Activated CD4-positive, alpha-beta T cell treated with anti-CD3 and anti-CD28 coated beads for 36 hours (primary cell): ENCODE measurements at regions not wholly inside any gene's neighbourhood (a gene's known extent, or its start where the extent isn't known, plus 50 kb on each side); places are given as distances from the start of the nearest gene placed in this dataset.

Source experiments
- ATAC-seq: fragments of 200-7000 bp; cut with Tn5 transposase; one replicate; pipeline ENCODE4 v1.10.0; 2021; ENCODE audit warnings: mild to moderate bottlenecking, moderate library complexity
- CTCF ChIA-PET: fragments of 350-600 bp; sonication (Branson Sonifier 250); formaldehyde crosslinking; loops from one replicate; lab custom pipeline; 2021; ENCODE audit warnings: antibody characterized with exemption; lab: Charles Lee
- POLR2A ChIA-PET: fragments of 350-600 bp; sonication (Branson Sonifier 250); formaldehyde crosslinking; loops from one replicate; lab custom pipeline; 2021; ENCODE audit warnings: antibody characterized with exemption, inconsistent platforms; lab: Charles Lee
- DNase-seq: peaks from one replicate; pipeline ENCODE4 v3.0.0-alpha.2; 2020
- H3K27ac Mint-ChIP-seq: one replicate; pipeline ENCODE4 v1.8.0; 2021; ENCODE audit warnings: mixed read lengths
- H3K27me3 Mint-ChIP-seq: one replicate; pipeline ENCODE4 v1.8.0; 2021; ENCODE audit warnings: mixed read lengths
- H3K36me3 Mint-ChIP-seq: one replicate; pipeline ENCODE4 v1.8.0; 2021; ENCODE audit warnings: low read depth, mixed read lengths
- H3K4me1 Mint-ChIP-seq: one replicate; pipeline ENCODE4 v1.8.0; 2021; ENCODE audit warnings: mixed read lengths
- H3K4me3 Mint-ChIP-seq: one replicate; pipeline ENCODE4 v1.8.0; 2021; ENCODE audit warnings: mild to moderate bottlenecking, moderate library complexity, mixed read lengths
- H3K9me3 Mint-ChIP-seq: one replicate; pipeline ENCODE4 v1.8.0; 2021; ENCODE audit warnings: low read depth, mixed read lengths
- intact Hi-C, 2 experiments: fragments of 100-400 bp; cut with DNase I in 1 of 2; cut with micrococcal nuclease in 1 of 2; formaldehyde crosslinking; loops; one replicate each; pipeline versions ENCODE4 v1.14.2 to v1.15.1; 2022 to 2024; cut with DNase I, micrococcal nuclease

- Mint-ChIP-seq H3K36me3 (no peaks in the 10 kb centered on the region), H3K4me3 (no peak overlapping the region), H3K27ac (no peak overlapping the region), H3K4me1 (no peaks in the 10 kb centered on the region), H3K27me3 (no peaks in the 10 kb centered on the region), H3K9me3 (peaks cover 13% of the 10 kb centered on the region)
- ChIA-PET POLR2A (no interaction called here), CTCF (no interaction called here)
- DNase-seq = no peak
- intact Hi-C loops = no loop called here
- ATAC-seq = no peak
These were observed 183.3 kb upstream of the LRP1B start for GRCh38 chr2:142314164-142314563.

DNA sequence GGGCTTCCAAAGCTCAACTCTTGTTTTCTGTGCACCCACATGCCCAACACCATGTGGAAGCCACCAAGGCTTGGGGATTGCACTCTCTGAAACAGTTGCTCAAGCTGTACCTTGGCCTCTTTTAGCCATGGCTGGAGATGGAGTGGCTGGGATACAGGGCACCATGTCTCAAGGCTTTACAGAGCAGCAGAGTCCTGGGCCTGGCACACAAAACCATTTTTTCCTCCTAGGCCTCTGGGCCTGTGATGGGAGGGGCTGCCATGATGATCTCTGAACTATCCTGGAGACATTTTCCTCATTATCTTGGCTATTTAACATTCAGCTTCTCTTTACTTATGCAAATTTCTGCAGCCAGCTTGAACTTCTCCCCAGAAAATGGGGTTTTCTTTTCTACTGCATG, 179.7 kb upstream of the LRP1B start:
- DNase-seq (no peak), ATAC-seq (no peak)
- POLR2A ChIA-PET = no interaction called here
- Mint-ChIP-seq H3K36me3 (no peaks in the 10 kb centered on the region), H3K9me3 (peaks cover 13% of the 10 kb centered on the region), H3K4me1 (no peaks in the 10 kb centered on the region), H3K27ac (no peak overlapping the region), H3K4me3 (no peak overlapping the region), H3K27me3 (no peaks in the 10 kb centered on the region)
- intact Hi-C loops = no loop called here
- CTCF ChIA-PET = no interaction called here

DNA sequence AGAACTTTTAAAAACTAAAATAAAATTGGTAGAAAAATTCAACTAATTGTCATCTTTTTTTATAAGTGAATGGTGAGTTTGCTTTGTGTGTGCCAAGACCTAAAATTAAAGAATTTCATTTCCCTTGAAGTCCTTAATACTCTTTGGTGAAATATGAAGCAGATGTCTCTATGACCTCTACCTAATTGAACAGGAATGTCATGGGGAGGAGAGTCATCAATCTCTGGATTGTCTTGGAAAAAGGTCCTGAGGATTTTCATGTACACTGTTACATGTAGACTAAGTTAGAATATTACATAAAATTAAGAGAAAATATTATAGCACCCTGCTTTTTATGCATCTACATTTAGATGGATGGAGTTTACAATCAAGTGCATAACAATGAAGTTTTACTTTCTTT, 177.9 kb upstream of the LRP1B start:
- Mint-ChIP-seq H3K4me1 (no peaks in the 10 kb centered on the region), H3K27me3 (no peaks in the 10 kb centered on the region), H3K27ac (no peak overlapping the region), H3K4me3 (no peak overlapping the region), H3K9me3 (peaks cover 13% of the 10 kb centered on the region), H3K36me3 (no peaks in the 10 kb centered on the region)
- ChIA-PET POLR2A (no interaction called here), CTCF (no interaction called here)
- no peak for ATAC-seq
- DNase-seq = no peak
- intact Hi-C loops = no loop called here

DNA sequence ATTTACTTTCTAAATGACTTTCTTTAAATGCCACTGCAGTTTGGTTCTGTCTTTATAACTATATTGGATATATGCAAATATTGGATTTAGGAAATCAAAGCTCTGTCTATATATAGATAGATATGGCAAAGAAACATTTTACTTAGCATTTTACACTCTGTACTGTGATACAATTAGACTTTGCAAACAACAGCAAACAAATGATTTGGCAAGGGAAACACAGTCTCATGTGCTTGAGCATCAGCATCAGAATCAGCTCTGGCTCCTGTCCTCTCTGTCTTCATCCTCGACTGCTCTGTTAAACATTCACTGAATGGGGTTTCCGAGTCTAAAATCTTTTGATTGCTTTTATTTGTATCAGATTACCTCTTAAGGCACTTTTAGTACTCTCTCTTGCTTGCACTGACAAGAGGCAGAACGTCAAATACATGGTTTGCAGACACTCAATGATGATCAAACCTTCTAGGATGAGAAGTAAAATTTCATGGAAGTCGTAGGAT, 176.8 kb upstream of the LRP1B start:
- POLR2A ChIA-PET = no interaction called here
- H3K4me1 Mint-ChIP-seq = no peaks in the 10 kb centered on the region
- CTCF ChIA-PET = no interaction called here
- H3K9me3 Mint-ChIP-seq = peaks cover 16% of the 10 kb centered on the region
- intact Hi-C loops = no loop called here
- DNase-seq (no peak), ATAC-seq (no peak)
- H3K36me3 Mint-ChIP-seq = no peaks in the 10 kb centered on the region
- H3K4me3 Mint-ChIP-seq = no peak overlapping the region
- no peaks in the 10 kb centered on the region for H3K27me3 Mint-ChIP-seq
- H3K27ac Mint-ChIP-seq = no peak overlapping the region

- intact Hi-C loops = no loop called here
- peaks cover 16% of the 10 kb centered on the region for H3K9me3 Mint-ChIP-seq
- ChIA-PET CTCF (no interaction called here), POLR2A (no interaction called here)
- DNase-seq = no peak
- no peaks in the 10 kb centered on the region for H3K27me3 Mint-ChIP-seq
- no peak for ATAC-seq
- H3K36me3 Mint-ChIP-seq = no peaks in the 10 kb centered on the region
- H3K4me1 Mint-ChIP-seq = no peaks in the 10 kb centered on the region
- H3K4me3 Mint-ChIP-seq = no peak overlapping the region
- H3K27ac Mint-ChIP-seq = no peak overlapping the region
These were observed 176.3 kb upstream of the LRP1B start for GRCh38 chr2:142307086-142307485.

DNA sequence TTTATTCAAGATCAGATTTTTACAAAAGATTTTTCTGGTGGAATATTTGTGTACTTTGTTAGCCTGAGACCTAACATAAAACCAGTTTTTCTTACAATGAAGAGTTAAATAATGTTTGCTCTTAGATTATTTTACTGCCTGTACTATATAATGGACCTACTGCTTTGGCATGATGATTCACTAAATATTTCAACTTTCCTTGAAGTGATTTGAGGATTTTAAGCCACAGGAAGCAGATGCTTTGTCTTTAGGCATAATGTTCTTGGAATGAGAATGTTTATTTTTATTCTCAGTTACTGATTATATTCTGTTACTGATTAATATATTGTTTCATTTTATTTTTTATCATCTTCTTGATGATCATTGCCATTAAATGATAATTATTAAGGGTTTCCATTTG, 175.3 kb upstream of the LRP1B start:
- no peak for DNase-seq
- no peaks in the 10 kb centered on the region for H3K27me3 Mint-ChIP-seq
- CTCF ChIA-PET = no interaction called here
- H3K36me3 Mint-ChIP-seq = no peaks in the 10 kb centered on the region
- ATAC-seq = no peak
- no peak overlapping the region for H3K4me3 Mint-ChIP-seq
- H3K27ac Mint-ChIP-seq = no peak overlapping the region
- intact Hi-C loops = no loop called here
- POLR2A ChIA-PET = no interaction called here
- peaks cover 12% of the 10 kb centered on the region for H3K9me3 Mint-ChIP-seq
- H3K4me1 Mint-ChIP-seq = no peaks in the 10 kb centered on the region

- DNase-seq = no peak
These were observed 169.7 kb upstream of the LRP1B start for GRCh38 chr2:142300517-142300916.

DNA sequence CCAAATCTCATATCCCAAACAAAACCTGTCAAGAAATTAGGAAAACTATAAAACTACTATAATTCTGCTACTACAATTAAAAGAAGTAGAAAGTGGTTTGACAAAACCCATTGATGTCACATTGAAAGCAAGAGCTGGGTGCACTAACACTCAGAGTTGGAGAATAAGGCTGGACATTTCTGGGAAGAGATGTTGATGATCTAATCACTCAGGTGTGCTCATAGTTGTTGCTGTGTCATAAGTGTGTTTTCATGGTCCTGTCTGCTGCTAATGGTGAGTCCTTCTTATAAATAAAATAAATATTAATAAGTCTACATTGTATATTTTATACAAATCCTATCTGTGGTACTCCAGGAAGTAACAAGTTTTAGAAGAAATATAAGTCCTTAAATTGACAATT, 168.2 kb upstream of the LRP1B start:
- DNase-seq (no peak), ATAC-seq (no peak)
- Mint-ChIP-seq H3K9me3 (peaks cover 5% of the 10 kb centered on the region), H3K36me3 (no peaks in the 10 kb centered on the region), H3K4me3 (no peak overlapping the region), H3K27ac (no peak overlapping the region), H3K27me3 (no peaks in the 10 kb centered on the region), H3K4me1 (no peaks in the 10 kb centered on the region)
- CTCF ChIA-PET = no interaction called here
- POLR2A ChIA-PET = no interaction called here
- intact Hi-C loops = no loop called here

More at GRCh38 chr2:142300517-142300916, 169.7 kb upstream of the LRP1B start:
- CTCF ChIA-PET = no interaction called here
- peaks cover 5% of the 10 kb centered on the region for H3K9me3 Mint-ChIP-seq
- H3K27me3 Mint-ChIP-seq = no peaks in the 10 kb centered on the region
- H3K36me3 Mint-ChIP-seq = no peaks in the 10 kb centered on the region
- H3K4me1 Mint-ChIP-seq = no peaks in the 10 kb centered on the region
- intact Hi-C loops = no loop called here
- POLR2A ChIA-PET = no interaction called here
- H3K27ac Mint-ChIP-seq = no peak overlapping the region
- H3K4me3 Mint-ChIP-seq = no peak overlapping the region
- no peak for ATAC-seq

DNA sequence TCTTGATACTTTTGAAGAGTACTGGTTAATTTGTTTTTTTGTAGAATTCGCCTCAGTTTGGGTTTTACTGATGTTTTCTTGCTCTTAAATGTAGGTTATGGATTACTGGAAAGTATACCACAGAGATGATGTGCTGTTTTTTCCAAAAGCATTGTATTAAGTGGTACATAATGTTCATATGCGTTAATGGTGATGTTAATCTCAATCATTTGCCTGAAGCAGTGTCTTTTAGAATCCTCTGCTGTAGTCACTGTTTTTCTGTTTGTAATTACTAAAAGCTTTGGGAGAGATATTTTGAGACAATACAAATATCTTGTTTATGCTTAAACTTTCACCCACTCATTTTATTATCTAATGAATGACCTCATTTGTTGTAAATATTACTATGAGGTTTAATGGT, 163.4 kb upstream of the LRP1B start:
- ATAC-seq (no peak), DNase-seq (no peak)
- H3K27ac Mint-ChIP-seq = no peak overlapping the region
- H3K4me1 Mint-ChIP-seq = no peaks in the 10 kb centered on the region
- no peak overlapping the region for H3K4me3 Mint-ChIP-seq
- H3K36me3 Mint-ChIP-seq = no peaks in the 10 kb centered on the region
- CTCF ChIA-PET = no interaction called here
- peaks cover 6% of the 10 kb centered on the region for H3K9me3 Mint-ChIP-seq
- intact Hi-C loops = no loop called here
- no peaks in the 10 kb centered on the region for H3K27me3 Mint-ChIP-seq
- POLR2A ChIA-PET = no interaction called here

- ChIA-PET POLR2A (no interaction called here), CTCF (no interaction called here)
- Mint-ChIP-seq H3K4me3 (no peak overlapping the region), H3K27ac (no peak overlapping the region), H3K27me3 (no peaks in the 10 kb centered on the region), H3K4me1 (no peaks in the 10 kb centered on the region), H3K9me3 (peaks cover 6% of the 10 kb centered on the region), H3K36me3 (no peaks in the 10 kb centered on the region)
- intact Hi-C loops = no loop called here
- DNase-seq (no peak), ATAC-seq (no peak)
These were observed 161.2 kb upstream of the LRP1B start for GRCh38 chr2:142291969-142292368.

GRCh38 chr2:142290931-142291330, 160.1 kb upstream of the LRP1B start:
- CTCF ChIA-PET = no interaction called here
- POLR2A ChIA-PET = no interaction called here

GRCh38 chr2:142286618-142287017, 155.8 kb upstream of the LRP1B start:
- no peaks in the 10 kb centered on the region for H3K36me3 Mint-ChIP-seq
- no peak for ATAC-seq
- peaks cover 3% of the 10 kb centered on the region for H3K9me3 Mint-ChIP-seq
- no peak overlapping the region for H3K27ac Mint-ChIP-seq
- H3K27me3 Mint-ChIP-seq = no peaks in the 10 kb centered on the region
- ChIA-PET POLR2A (no interaction called here), CTCF (interaction anchor here (0.7 kb wide), 1 partner anchor 104 kb away, joined by 4 read pairs; no protein-coding TSS in a partner anchor)
- intact Hi-C loops = no loop called here
- DNase-seq = no peak
- no peak overlapping the region for H3K4me3 Mint-ChIP-seq
- no peaks in the 10 kb centered on the region for H3K4me1 Mint-ChIP-seq

More at GRCh38 chr2:142290931-142291330, 160.1 kb upstream of the LRP1B start:
- intact Hi-C loops = no loop called here
- no peak for DNase-seq
- Mint-ChIP-seq H3K4me1 (no peaks in the 10 kb centered on the region), H3K4me3 (no peak overlapping the region), H3K27ac (no peak overlapping the region), H3K36me3 (no peaks in the 10 kb centered on the region), H3K9me3 (peaks cover 6% of the 10 kb centered on the region), H3K27me3 (no peaks in the 10 kb centered on the region)
- ATAC-seq = no peak

GRCh38 chr2:142285480-142285879, 154.7 kb upstream of the LRP1B start:
- no peak overlapping the region for H3K27ac Mint-ChIP-seq
- no peaks in the 10 kb centered on the region for H3K27me3 Mint-ChIP-seq
- ChIA-PET CTCF (no interaction called here), POLR2A (no interaction called here)
- no peak for ATAC-seq
- intact Hi-C loops = no loop called here
- H3K9me3 Mint-ChIP-seq = peaks cover 3% of the 10 kb centered on the region
- H3K36me3 Mint-ChIP-seq = no peaks in the 10 kb centered on the region
- H3K4me1 Mint-ChIP-seq = no peaks in the 10 kb centered on the region
- DNase-seq = no peak
- H3K4me3 Mint-ChIP-seq = no peak overlapping the region
